GM19468 (cell line): ENCODE measurements at regions not wholly inside any gene's neighbourhood (a gene's known extent, or its start where the extent isn't known, plus 50 kb on each side); places are given as distances from the start of the nearest gene placed in this dataset.
A peak's percentile ranks its signal among the peaks of the same experiment; 100 is the strongest.
"Not testable (repeated sequence)": the region's sequence is repeated elsewhere in the genome, so short reads cannot be mapped to it uniquely, and the experiment has no call there.

Experiments
- ATAC-seq: cut with Tn5 transposase; IDR thresholded peaks from one replicate; pipeline ENCODE4 v1.9.1; 2021; ENCODE audit warnings: mild to moderate bottlenecking, moderate library complexity, moderate number of reproducible peaks; ENCODE audit not compliant: unreplicated experiment; ENCODE audit errors: extremely low read depth

DNA sequence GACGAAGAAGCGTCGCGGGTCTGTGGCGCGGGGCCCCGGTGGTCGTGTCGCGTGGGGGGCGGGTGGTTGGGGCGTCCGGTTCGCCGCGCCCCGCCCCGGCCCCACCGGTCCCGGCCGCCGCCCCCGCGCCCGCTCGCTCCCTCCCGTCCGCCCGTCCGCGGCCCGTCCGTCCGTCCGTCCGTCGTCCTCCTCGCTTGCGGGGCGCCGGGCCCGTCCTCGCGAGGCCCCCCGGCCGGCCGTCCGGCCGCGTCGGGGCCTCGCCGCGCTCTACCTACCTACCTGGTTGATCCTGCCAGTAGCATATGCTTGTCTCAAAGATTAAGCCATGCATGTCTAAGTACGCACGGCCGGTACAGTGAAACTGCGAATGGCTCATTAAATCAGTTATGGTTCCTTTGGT is 1533.5 kb upstream of the TPTE start:
- peak; percentile 72 for ATAC-seq

DNA sequence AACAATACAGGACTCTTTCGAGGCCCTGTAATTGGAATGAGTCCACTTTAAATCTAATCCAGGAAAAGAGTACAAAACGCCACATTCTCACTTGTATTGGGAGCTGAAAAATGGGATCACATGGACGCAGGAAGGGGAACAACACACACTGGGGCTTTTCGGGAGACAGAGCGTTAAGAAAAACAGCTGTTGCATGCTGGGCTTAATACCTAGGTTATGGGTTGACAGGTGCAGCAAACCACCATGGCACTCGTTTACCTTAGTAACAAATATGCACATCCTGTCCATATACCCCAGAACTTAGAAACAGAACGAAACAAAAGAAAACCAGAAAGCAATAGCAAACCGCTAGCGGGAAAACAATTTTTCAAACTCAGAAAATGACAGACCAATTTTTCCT is 1532.7 kb upstream of the TPTE start:
- no peak for ATAC-seq

DNA sequence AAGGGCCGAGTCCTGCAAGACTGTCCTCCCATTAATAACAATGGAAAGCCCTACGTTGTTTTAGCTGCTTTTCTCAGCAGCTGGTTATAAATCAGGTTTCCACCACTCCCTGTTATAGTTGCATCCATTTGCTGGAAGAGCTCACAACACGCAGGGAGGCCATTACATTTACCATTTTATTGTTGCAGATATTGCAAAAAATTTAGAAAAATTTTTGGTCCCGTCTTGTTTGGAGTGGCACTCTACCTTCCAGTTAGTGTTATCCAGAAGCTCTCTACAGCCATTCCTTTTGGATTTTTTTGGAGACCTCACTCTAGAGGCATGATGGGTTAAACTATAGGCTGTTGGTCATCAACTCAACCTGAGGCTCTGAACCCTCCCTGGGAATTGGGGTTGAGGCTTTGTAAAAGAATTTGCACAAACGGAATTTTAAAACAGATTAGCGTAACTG is 1532.1 kb upstream of the TPTE start:
- no peak for ATAC-seq

DNA sequence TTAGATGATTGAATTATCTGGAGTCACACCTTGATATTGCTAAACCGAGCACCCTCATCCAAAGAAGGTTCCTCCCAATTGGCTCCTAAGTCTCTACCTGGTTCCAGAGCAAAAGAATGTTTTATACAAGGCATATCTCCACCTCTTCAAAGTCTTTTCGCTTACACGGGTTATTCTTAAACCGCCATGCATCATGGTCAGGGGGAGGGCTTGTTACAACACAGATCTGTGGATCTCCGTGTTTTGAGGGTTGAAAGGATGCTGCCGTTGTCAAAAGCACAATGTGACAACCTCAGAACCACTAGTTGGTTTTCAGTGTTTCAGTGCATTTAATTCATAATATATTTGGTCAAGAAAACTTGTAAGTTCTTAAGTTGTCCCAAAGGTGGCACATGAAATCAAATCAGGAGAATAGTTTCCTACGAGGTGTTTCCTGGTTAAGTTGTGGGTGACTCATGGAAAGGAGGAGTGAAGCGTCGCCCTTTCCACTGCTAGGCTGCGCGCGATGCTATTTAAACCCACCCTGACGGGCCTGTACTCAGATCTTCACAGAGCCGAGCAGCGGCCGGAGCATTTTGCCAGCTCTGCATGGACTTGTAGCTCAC is 1531.6 kb upstream of the TPTE start:
- no peak for ATAC-seq

DNA sequence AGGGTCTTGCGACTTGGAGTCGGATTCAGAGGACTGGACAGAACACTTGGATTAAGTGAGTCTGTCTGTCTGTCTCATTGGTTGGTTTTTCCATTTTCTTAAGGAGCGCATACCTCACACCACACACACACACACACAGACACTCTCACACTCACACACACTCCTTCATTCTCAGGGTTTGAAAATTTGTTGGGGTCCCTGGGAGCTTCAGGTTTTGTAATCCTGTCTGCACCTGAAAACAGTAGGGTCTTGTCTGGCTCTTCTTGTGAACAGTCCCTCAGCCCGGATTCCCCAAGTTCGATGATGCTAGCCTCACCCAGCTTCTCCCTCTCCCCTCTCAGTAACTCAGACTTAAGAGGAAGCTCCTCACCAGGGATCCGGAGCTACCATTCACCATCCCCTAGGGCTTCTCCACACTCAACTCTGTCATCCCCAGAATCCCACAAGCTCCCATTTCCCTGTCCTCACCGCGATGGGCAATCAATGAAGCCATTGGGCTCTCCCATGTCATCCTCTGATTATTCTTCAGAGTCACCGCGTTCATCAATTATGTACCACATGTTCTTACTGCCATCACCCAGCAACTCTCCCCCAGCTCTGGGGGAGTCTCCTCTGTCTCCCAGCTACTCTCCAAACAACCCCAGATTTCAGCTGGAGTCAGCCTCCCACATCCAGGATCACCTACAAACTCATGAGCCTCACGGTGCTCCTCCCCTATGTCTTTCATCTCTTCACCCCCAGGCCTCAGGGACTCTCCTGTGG is 1530.9 kb upstream of the TPTE start:
- ATAC-seq = no peak

DNA sequence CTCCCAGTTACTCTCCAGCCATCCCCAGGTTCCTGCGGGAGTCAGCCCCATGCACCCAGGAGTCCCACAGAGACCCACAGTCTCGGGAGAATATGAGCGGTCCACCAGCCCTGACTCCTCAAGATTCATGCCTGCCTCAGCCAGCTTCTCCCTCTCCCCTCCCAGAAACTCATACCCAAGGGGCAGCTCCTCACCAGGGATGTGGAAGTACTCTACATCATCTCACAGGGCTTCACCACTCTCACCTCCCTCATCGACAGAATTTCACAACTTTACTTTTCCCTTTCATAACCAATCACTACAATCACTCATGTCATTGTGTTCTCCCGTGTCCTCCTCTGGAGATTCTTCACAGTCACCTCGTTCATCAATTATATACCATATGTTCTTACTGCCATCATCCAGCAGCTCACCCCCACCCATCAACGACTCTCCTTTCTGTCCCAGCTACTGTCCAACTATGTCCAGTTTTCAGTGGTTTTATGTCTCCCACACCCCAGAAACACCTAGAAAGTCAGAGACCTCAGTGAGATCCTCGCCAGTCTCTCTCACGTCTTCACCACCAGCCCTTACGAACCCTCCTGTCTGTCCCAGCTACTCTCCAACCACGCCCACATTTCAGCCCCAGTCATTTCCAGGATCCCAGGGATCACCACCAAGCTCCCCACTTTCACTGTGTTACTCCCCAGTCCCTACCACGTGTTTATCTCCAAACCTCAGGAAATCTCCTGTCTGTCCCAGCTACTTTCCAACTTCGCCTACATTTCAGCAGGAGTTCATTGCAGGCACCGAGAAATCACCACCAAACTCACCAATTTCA is 1530.1 kb upstream of the TPTE start:
- ATAC-seq = no peak

DNA sequence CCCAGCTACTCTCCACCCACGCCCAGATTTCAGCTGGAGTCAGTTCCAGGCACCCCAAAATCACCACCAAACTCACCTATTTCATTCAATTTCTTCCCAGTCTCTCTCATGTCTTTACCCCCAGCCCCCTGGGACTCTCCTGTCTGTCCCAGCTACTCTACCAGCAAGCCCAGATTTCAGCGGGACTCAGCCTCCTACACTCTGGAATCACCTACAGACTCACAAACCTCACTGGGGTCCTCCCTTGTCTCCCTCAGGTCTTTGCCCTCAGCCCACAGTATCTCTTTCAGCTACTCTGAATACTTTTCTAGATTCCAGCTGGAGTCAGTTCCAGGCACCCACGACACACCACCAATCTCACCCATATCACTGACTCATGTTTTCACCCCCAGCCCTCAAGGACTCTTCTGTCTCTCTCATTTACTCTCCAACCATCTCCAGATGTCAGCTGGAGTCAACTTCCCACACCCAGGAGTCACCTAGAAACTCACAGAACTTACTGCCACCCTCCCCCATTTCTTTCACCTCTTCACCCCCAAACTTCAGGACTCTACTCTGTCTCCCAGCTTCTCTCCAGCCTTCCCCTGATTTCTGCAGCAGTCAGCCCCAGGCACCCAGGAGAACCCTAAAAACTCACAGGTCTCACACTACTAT is 1529.3 kb upstream of the TPTE start:
- no peak for ATAC-seq

DNA sequence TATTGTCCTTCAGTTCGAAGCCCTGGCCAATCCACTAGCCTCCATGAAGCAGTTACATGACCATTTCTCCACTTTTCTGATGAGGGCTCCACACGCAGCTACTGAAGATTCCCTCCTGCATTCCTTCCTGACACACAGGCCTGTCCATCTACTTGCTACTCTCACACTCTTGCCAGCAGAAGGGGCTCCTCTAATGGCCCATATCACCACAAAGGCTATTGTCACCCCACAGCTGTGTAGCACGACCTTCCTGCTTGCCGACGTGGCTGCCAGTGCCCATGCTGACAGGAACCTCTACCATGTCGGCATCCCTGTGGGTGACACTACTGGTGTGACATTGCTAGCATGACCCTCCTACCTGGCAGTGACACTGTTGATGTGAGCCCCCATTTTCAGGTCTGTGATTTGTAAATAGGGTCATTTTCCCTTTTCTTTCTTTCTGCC is 1528.6 kb upstream of the TPTE start:
- no peak for ATAC-seq

DNA sequence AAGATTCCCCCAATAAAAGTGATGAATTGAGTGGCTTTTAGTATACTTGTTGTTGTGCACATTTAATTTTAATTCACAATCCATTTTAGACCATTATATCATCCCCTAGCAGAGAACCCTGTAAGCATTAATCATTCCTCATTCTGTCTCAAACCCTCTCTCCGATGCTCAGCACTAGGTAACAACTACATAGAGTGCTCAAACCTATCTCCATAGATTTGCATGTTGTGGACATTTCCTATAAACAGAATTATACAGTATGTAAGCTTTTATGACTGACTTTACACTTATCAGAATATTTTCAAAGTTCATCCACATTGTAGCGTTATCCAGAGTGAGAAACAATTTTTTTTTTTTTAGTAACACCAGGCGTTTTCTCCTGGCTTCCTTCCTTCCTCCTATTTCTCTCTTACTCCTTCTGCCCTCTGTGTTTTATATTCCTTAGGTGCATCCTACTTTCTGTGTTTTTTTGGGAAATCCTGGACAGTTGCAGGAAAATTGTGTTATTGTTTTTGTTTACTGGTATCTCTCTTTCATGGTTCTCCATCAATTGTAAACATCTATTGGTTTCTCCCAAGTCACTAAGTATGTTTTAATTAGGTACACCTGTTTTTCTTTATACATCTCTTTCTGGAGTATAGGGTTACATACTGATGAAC is 1528.0 kb upstream of the TPTE start:
- ATAC-seq = no peak

DNA sequence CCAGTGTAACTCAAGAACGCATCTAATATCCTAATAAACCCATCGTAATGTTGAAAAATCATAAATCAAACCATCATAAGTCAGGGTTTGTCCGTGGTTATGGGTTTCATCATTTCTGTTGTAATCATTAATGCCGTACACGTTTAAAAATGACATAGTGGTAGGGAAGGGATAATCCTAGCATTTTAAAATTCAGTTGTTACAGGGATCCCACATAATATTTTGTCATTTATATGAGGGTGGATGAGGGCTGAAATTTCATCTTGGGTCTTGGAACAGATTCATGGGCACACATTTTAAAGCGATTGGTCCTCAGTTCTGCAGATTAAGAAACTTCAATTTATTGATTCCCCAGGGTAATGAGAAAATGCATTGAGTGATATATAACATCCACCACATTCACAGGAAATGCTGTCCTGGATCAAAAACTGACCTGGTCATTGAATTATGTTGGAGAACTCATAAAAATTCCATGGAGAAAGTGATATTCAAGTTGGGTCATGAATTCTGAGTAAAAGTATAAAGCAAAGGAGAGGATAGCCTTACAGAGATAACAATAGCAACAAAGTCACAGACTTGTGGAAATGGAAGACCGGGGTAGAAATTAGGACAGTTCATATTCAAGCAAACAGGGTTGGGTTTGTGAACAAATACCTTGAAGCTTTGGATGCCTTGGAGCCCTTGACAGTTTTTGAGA is 1527.3 kb upstream of the TPTE start:
- no peak for ATAC-seq

DNA sequence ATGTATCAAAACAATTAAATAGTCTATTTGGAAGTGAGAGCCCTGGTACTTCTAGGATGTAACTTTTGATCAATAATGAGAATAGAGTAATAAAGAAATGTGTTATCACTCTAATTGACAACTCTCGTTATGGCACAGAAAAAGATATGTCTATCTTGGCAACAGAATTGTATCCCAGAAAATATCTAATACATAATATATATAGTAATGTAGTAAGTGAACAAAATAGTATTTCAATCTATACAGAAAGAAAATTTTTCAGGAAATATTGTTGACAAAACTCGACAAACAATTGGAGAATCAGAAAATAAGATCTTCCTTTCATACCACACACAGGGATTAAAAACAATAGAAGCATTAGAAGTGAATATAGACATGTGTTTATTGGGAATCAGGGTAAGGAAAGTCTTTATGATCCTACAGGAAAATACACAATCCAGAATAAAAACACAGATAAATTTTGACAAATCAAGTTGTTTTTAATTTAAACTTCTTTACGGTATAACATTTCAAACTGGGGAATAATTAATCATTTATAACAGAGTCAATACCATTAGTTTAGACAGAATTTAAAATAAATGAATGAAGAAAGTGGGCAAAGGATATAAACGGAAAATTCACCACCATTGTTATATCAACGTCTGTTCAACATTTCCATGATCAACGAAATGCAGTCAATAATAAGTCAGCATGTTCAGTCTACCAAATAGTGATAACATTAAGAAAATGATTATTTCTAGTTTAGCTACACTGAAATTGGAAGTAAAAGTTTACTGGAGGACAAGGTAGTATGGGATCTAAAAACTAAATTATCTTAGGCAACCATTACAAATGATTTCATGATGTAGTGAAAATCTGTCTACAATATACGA is 1526.5 kb upstream of the TPTE start:
- no peak for ATAC-seq

DNA sequence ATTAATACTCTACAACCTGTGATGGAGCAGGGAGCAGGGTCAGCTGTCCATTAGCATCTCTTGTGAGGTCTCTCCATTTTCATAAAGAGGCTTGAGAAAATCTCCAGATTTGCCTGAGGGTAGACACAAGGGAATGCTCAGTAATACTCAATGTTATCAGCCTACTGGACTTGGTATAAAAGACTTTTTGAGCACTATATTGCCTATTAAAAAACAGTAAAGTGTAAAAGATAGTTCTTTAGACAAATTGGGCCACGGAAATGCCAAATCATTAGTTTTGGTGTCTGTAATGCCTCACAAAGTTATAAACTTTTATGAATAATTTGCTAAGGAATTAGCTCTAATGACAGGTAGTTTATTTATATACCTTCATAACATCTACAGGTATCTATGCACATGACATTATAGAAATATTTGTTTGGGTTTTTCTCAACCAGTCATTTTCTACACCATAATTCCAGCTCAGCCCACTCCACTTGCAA is 1524.9 kb upstream of the TPTE start:
- not testable (repeated sequence) for ATAC-seq

DNA sequence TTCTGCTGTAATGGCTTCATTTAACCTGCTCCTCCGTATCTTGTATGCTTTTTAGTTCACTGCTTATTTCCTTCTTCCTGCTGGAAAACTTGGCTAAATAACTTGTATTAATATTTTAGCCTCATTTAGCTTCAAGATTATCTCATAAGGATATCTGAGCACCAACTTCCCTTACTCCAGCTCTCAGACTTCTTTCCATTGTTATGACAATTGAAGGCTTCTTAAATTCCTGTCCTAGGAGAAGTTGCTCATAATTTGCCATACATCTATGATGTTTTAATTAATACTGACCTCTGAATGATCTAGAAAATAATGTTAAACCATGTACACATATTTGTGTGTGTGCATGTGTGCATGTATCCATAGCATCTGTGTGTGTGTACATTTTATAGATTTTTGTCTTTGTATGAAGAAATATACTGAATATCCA is 1524.4 kb upstream of the TPTE start:
- no peak for ATAC-seq

DNA sequence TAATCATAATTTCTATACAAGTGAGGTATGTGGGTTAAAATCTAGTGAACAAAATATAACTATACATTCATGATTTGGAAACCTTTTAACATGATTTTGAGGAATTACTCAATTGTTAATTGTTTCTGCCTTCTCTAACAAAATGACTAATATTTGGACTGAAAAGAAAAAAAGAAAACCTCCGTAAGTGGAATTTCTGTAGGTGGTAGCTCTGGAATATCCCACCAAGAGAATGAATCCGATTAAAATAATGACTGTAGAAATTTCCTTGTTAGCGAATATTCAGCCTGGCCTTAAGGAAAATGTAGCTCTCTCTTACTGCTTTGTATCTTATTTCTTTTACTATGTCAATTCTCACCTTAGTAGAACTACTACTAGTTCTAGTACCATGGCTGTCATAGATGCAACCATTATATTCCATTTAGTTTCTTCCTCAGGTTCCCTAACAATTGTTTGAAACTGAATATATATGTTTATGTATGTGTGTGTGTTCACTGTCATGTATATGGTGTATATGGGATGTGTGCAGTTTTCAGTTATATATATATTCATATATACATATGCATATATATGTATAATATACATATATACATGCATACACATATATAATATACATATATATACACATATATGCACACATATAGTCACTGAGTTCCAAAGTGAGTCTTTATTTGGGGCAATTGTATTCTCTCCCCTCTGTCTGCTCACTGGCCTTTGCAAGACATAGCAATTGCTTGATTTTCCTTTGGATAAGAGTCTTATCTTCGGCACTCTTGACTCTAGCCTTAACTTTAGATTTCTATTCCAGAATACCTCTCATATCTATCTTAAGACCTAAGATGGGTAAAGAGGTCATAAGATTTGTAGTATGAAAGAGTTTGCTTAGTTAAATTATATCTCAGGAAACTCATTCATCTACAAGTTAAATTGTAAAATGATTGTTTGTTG is 1523.7 kb upstream of the TPTE start:
- not testable (repeated sequence) for ATAC-seq

DNA sequence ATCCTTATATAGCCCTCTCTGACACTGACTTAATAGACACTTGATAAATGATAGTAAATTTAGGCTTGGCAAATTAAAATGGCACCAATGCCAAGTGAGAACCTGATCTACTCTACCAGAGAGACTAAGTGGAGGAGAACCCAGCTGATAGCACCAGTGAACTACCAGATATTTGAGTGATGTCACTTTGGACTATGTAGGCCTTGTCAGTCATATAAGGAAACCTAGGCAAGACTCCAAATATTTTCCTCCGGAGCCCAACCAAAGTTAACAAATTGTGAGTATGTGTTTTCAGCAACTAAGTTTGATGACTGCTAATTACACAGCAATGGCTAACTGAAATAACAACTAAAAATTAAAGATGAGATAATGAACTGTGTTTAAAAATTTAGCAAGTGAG is 1522.9 kb upstream of the TPTE start:
- not testable (repeated sequence) for ATAC-seq

DNA sequence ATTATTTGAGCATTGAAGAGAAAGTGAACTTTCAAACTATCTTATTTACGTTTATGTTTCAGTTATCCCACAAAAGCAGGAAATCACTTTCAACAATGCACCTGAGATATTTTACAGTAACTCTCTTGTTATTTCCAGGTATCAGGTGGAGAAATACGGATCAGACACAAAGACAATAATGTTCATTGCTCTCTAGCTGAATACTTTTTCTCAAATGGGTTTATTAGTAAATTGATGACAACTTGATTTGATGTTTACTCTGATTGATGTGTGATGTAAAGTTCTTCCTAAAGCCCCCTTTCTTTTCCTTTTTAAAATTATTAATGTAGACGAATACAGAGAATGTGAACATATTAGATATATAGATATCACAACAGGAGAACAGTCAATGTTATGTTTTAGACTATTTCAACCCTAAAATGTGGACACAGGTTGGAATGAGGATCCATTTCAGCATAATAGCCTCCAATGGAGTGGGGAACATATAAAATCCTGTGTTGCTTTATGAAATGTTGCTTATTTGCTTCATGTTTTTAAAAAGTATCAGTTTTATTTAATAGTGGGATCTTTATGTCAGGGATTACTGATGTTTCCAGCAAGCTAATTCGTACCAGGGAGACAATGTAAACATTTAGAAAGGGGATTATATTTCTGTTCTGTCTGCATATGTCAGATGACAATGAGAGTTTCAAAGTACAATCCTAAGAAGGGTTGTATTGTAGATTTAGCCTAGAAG is 1522.3 kb upstream of the TPTE start:
- no peak for ATAC-seq

DNA sequence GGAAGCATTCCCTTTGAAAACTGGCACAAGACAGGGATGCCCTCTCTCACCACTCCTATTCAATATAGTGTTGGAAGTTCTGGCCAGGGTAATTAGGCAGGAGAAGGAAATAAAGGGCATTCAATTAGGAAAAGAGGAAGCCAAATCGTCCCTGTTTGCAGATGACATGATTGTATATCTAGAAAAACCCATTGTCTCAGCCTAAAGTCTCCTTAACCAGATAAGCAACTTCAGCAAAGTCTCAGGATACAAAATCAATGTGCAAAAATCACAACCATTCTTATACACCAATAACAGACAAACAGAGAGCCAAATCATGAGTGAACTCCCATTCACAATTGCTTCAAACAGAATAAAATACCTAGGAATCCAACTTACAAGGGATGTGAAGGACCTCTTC is 1521.3 kb upstream of the TPTE start:
- not testable (repeated sequence) for ATAC-seq
